BE2C (cell line): ENCODE measurements at regions not wholly inside any gene's neighbourhood (a gene's known extent, or its start where the extent isn't known, plus 50 kb on each side); places are given as distances from the start of the nearest gene placed in this dataset.

ENCODE experiments used
- DNase-seq: peaks from one replicate; pipeline ENCODE4 v3.0.0-alpha.2; 2020
- H3K27me3 ChIP-seq: fragments of 250-450 bp; sonication (Bioruptor Pico); 2 replicates; pipeline ENCODE4 v1.5.1; 2020; ENCODE audit warnings: mild to moderate bottlenecking
- H3K36me3 ChIP-seq: fragments of 250-450 bp; sonication (Bioruptor Pico); 2 replicates; pipeline ENCODE4 v1.5.1; 2020; ENCODE audit warnings: mild to moderate bottlenecking
- H3K4me1 ChIP-seq: fragments of 250-450 bp; sonication (Bioruptor Pico); 2 replicates; pipeline ENCODE4 v1.5.1; 2020
- H3K4me3 ChIP-seq: 2 replicates; pipeline ENCODE4 v1.5.1; 2011; ENCODE audit warnings: low read depth, low read length
- H3K9me3 ChIP-seq: fragments of 250-450 bp; sonication (Bioruptor Pico); 2 replicates; pipeline ENCODE4 v1.5.1; 2020
- TF ChIP-seq, protein P1 (sequence below): IDR thresholded peaks from 2 replicates; pipeline ENCODE4 v1.5.1; 2012; ENCODE audit warnings: mild to moderate bottlenecking, low read depth, low read length

- Histone ChIP-seq H3K9me3 (no peaks in the 10 kb centered on the region), H3K4me3 (no peak overlapping the region), H3K27me3 (no peaks in the 10 kb centered on the region), H3K36me3 (no peaks in the 10 kb centered on the region), H3K4me1 (no peaks in the 10 kb centered on the region)
- TF ChIP-seq, protein P1, sequence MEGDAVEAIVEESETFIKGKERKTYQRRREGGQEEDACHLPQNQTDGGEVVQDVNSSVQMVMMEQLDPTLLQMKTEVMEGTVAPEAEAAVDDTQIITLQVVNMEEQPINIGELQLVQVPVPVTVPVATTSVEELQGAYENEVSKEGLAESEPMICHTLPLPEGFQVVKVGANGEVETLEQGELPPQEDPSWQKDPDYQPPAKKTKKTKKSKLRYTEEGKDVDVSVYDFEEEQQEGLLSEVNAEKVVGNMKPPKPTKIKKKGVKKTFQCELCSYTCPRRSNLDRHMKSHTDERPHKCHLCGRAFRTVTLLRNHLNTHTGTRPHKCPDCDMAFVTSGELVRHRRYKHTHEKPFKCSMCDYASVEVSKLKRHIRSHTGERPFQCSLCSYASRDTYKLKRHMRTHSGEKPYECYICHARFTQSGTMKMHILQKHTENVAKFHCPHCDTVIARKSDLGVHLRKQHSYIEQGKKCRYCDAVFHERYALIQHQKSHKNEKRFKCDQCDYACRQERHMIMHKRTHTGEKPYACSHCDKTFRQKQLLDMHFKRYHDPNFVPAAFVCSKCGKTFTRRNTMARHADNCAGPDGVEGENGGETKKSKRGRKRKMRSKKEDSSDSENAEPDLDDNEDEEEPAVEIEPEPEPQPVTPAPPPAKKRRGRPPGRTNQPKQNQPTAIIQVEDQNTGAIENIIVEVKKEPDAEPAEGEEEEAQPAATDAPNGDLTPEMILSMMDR = no peak
- no peak for DNase-seq
Observed at GRCh38 chr6:8539453-8539852, 104.1 kb upstream of the SLC35B3 start.

- H3K9me3 ChIP-seq = no peaks in the 10 kb centered on the region
- no peaks in the 10 kb centered on the region for H3K36me3 ChIP-seq
- H3K27me3 ChIP-seq = no peaks in the 10 kb centered on the region
- no peaks in the 10 kb centered on the region for H3K4me1 ChIP-seq
- no peak overlapping the region for H3K4me3 ChIP-seq
- no peak for DNase-seq
- TF ChIP-seq, protein P1 = no peak
Observed at GRCh38 chr6:8536122-8536521, 100.8 kb upstream of the SLC35B3 start.

- DNase-seq = no peak
- Histone ChIP-seq H3K36me3 (no peaks in the 10 kb centered on the region), H3K27me3 (no peaks in the 10 kb centered on the region), H3K4me1 (no peaks in the 10 kb centered on the region), H3K9me3 (no peaks in the 10 kb centered on the region), H3K4me3 (no peak overlapping the region)
- TF ChIP-seq, protein P1 = no peak
Observed at GRCh38 chr6:8535519-8535918, 100.2 kb upstream of the SLC35B3 start.

DNA sequence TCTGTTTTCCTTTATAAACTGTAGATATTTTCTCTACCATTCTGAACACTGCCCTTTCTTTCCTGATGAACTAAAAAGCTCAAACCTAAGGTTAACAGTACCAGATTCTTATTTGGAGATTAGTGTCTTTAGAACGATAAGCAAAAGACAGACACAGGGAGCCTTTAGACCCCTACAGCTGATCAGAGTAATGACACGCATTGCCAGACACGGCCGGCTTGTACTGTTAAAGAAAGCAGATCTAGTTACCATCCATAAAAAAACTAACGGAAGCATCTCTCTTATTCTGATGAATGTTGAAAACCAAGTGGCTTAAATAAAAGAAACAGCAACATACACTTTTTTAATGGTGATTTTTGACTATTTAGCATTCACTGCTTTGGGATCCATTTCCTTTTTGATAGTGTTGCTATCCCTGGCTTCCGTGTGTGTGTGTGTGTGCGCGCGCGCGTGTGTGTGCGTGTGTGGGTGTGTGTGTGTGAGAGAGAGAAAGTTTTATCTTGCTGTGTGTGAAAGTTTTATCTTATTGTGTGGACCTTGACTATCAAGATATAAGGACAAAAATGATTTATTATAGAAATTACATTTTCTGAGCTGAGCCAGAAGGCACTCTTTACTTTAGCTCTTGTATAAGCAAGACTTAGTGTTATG is 95.6 kb upstream of the SLC35B3 start:
- no peak overlapping the region for H3K4me3 ChIP-seq
- no peak for DNase-seq
- H3K4me1 ChIP-seq = no peaks in the 10 kb centered on the region
- no peaks in the 10 kb centered on the region for H3K9me3 ChIP-seq
- H3K27me3 ChIP-seq = 0 out of 2 replicates have a peak, but pooled peaks cover 3% of the 10 kb centered on the region
- TF ChIP-seq, protein P1 = no peak
- no peaks in the 10 kb centered on the region for H3K36me3 ChIP-seq

GRCh38 chr6:8529250-8529649 is 93.9 kb upstream of the SLC35B3 start:
- Histone ChIP-seq H3K4me1 (no peaks in the 10 kb centered on the region), H3K4me3 (no peak overlapping the region), H3K27me3 (0 out of 2 replicates have a peak, but pooled peaks cover 3% of the 10 kb centered on the region), H3K9me3 (no peaks in the 10 kb centered on the region), H3K36me3 (no peaks in the 10 kb centered on the region)
- TF ChIP-seq, protein P1 = no peak
- no peak for DNase-seq

GRCh38 chr6:8527818-8528217 is 92.5 kb upstream of the SLC35B3 start:
- H3K9me3 ChIP-seq = no peaks in the 10 kb centered on the region
- no peak overlapping the region for H3K4me3 ChIP-seq
- 0 out of 2 replicates have a peak, but pooled peaks cover 3% of the 10 kb centered on the region for H3K27me3 ChIP-seq
- H3K36me3 ChIP-seq = no peaks in the 10 kb centered on the region
- no peaks in the 10 kb centered on the region for H3K4me1 ChIP-seq
- no peak for DNase-seq
- TF ChIP-seq, protein P1 = no peak
